ENCODE measurements at regions not wholly inside any gene's neighbourhood (a gene's known extent, or its start where the extent isn't known, plus 50 kb on each side); places are given as distances from the start of the nearest gene placed in this dataset.

DNA sequence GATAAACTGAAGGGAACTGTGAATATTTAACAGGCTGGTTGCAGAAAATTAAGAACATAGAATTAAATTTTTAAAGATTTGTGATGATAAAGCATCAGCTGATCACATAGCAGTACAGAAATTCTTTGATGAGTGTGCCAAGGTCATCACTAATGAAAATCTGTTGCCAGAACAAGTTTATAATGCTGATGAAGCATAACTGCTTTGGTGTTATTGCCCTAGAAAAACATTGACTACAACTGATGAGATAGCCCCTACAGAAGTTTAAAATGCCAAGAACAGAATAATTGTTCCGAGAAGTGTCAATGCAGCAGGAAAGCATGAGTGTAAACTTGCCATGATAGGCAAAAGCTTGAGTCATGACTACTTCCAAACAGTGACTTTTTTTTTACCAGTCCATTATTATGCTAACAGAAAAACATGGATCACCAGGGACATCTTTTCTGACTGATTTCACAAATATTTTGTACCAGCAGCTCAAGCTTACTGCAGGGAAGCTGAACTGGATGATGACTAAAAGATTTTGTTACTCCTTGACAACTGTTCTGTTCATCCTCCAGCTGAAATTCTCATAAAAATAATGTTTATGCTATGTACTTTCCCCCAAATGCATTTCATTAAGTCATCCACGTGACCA, 1136.6 kb downstream of the FAT4 start:
- H3K27ac ChIP-seq, result no peak overlapping the region
- TF ChIP-seq CTCF (IDR thresholded peaks at IDR 0.05), result no peak
- no peak for TF ChIP-seq ZFX (IDR thresholded peaks at IDR 0.05; ENCODE audit: borderline replicate concordance)

- no peak overlapping the region for H3K27ac ChIP-seq
- TF ChIP-seq ZFX (IDR thresholded peaks at IDR 0.05; ENCODE audit: borderline replicate concordance), result no peak
- TF ChIP-seq CTCF (IDR thresholded peaks at IDR 0.05), result no peak
These were observed 1141.1 kb downstream of the FAT4 start for GRCh38 chr4:126455865-126456264.

DNA sequence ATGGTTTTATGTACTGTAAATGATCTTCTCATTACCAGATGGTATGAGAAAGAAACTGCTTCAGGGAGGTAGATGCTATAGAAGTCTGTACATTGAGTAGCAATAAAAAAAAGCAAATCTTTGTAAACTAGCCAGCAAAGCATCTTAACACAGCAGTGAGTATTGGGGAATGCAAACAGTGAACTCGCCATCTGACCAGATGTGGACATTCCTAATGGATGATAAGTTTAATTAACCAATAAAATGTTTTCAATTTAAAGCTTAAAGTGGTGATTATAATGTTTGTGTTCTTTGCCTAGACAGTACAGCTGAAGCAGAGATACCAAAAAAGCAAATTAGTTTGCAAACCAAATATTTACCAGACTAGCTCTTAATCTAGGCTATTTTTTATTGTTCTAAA, 1144.2 kb downstream of the FAT4 start:
- TF ChIP-seq ZFX (IDR thresholded peaks at IDR 0.05; ENCODE audit: borderline replicate concordance), result no peak
- TF ChIP-seq CTCF (IDR thresholded peaks at IDR 0.05), result no peak
- H3K27ac ChIP-seq, result no peak overlapping the region

GRCh38 chr4:126465341-126465740, 1150.6 kb downstream of the FAT4 start:
- no peak for TF ChIP-seq CTCF (IDR thresholded peaks at IDR 0.05)
- TF ChIP-seq ZFX (IDR thresholded peaks at IDR 0.05; ENCODE audit: borderline replicate concordance), result no peak
- H3K27ac ChIP-seq, result no peak overlapping the region

DNA sequence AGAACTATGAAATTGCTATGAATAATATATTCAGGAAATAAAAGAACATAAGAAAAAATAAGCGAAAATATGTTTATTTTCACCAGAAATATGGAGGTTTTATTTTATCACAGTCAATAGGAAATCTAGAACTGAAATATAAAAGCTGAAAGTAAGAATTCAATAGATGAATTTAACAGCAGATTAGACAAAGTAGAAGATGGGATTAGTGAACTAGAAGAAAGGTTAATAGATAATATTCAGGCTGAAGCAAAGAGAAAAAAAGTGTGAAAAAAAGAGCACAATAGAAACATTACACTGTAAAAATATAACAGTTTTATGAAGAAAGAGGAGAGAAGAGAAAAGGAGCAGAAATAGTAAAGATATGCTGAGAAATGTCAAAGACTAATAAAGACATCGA, 1152.1 kb downstream of the FAT4 start:
- no peak for TF ChIP-seq CTCF (IDR thresholded peaks at IDR 0.05)
- no peak for TF ChIP-seq ZFX (IDR thresholded peaks at IDR 0.05; ENCODE audit: borderline replicate concordance)
- no peak overlapping the region for H3K27ac ChIP-seq

DNA sequence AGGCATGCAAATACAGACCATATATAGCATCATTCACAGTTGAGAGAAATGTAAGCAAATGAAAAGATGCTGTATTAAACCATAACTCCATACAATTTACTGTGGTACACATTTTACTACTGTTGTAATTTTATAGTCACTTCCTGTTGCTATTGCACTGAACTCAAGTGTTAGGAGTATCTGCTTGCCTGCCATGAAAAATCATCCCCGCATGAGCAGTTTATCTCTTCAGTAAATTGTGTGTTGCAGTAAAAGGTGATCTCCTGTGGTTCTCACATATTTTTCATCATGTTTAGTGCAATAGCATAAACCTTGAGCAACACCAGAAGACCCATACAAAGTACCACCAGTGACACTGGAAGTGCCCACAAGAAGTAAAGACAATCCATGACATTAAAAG, 1153.4 kb downstream of the FAT4 start:
- H3K27ac ChIP-seq, result no peak overlapping the region

More for the DNA sequence above, 1153.4 kb downstream of the FAT4 start:
- no peak for TF ChIP-seq ZFX (IDR thresholded peaks at IDR 0.05; ENCODE audit: borderline replicate concordance)
- no peak for TF ChIP-seq CTCF (IDR thresholded peaks at IDR 0.05)

Measured in 22Rv1 (cell line).